HepG2 (cell line): ENCODE measurements at regions not wholly inside any gene's neighbourhood (a gene's known extent, or its start where the extent isn't known, plus 50 kb on each side); places are given as distances from the start of the nearest gene placed in this dataset.
A peak's percentile ranks its signal among the peaks of the same experiment; 100 is the strongest.

ENCODE experiments used
- CCDC6 ChIP-seq: sonication (generic); formaldehyde crosslinking; IDR thresholded peaks from 2 replicates; pipeline ENCODE4 v1.8.1; 2022; ENCODE audit warnings: mild to moderate bottlenecking, missing genetic modification reagents, moderate library complexity
- DMTF1 ChIP-seq: sonication (generic); formaldehyde crosslinking; IDR thresholded peaks from 2 replicates; pipeline ENCODE4 v1.4.0; 2020; ENCODE audit warnings: mild to moderate bottlenecking, missing genetic modification reagents
- GATA4 ChIP-seq: sonication (generic); IDR thresholded peaks from 2 replicates; pipeline ENCODE4 v1.6.1; 2016; ENCODE audit warnings: antibody characterized with exemption, low read depth, borderline replicate concordance
- HMGA1 ChIP-seq: sonication (generic); formaldehyde crosslinking; conservative IDR thresholded peaks from 2 replicates; pipeline ENCODE4 v1.4.0; 2020; ENCODE audit warnings: missing genetic modification reagents
- LCORL ChIP-seq, 2 experiments: fragments of 450-650 bp in 1 of 2; sonication (generic) in 1 of 2; formaldehyde crosslinking in 1 of 2; IDR thresholded peaks; 2 replicates each; pipeline versions ENCODE4 v1.5.0 to v1.6.1; 2017 to 2020; ENCODE audit warnings: antibody characterized with exemption in 1 of 2, missing genetic modification reagents in 1 of 2
- MAF1 ChIP-seq: sonication (generic); formaldehyde crosslinking; IDR thresholded peaks from 2 replicates; pipeline ENCODE4 v1.5.0; 2020; ENCODE audit warnings: missing genetic modification reagents, borderline replicate concordance
- MED8 ChIP-seq: sonication (generic); formaldehyde crosslinking; IDR thresholded peaks from 2 replicates; pipeline ENCODE4 v1.8.1; 2023; ENCODE audit warnings: mild to moderate bottlenecking, missing genetic modification reagents; ENCODE audit not compliant: insufficient replicate concordance
- MEIS1 ChIP-seq: sonication (generic); formaldehyde crosslinking; IDR thresholded peaks from 2 replicates; pipeline ENCODE4 v1.9.0; 2021; ENCODE audit warnings: mild to moderate bottlenecking, missing genetic modification reagents, moderate library complexity, borderline replicate concordance
- NFKBIZ ChIP-seq: IDR thresholded peaks from 2 replicates; pipeline ENCODE4 v1.6.1; 2018; ENCODE audit warnings: missing genetic modification reagents, missing compliant biosample characterization
- NONO ChIP-seq, 2 experiments: fragments of 450-650 bp in 1 of 2; sonication (generic) in 1 of 2; formaldehyde crosslinking in 1 of 2; IDR thresholded peaks in 1 of 2; conservative IDR thresholded peaks in 1 of 2; 2 replicates each; pipeline versions ENCODE4 v1.6.1 to v1.8.0; 2017 to 2022; ENCODE audit warnings: mild to moderate bottlenecking in 1 of 2, missing genetic modification reagents in 1 of 2, moderate library complexity in 1 of 2
- POGK ChIP-seq: sonication (generic); formaldehyde crosslinking; conservative IDR thresholded peaks from 2 replicates; pipeline ENCODE4 v1.8.0; 2022; ENCODE audit warnings: mild to moderate bottlenecking, moderate library complexity, missing genetic modification reagents
- RARA ChIP-seq: IDR thresholded peaks from 2 replicates; pipeline ENCODE4 v1.6.1; 2016; ENCODE audit warnings: missing genetic modification reagents, missing compliant biosample characterization
- RCOR2 ChIP-seq: IDR thresholded peaks from 2 replicates; pipeline ENCODE4 v1.6.1; 2016; ENCODE audit warnings: missing biosample characterization, missing genetic modification reagents
- SNAI1 ChIP-seq: sonication (generic); formaldehyde crosslinking; IDR thresholded peaks from 2 replicates; pipeline ENCODE4 v1.5.0; 2020; ENCODE audit warnings: mild to moderate bottlenecking, missing genetic modification reagents, borderline replicate concordance
- SRY ChIP-seq: sonication (generic); formaldehyde crosslinking; IDR thresholded peaks from 2 replicates; pipeline ENCODE4 v1.8.0; 2022; ENCODE audit warnings: mild to moderate bottlenecking, missing genetic modification reagents
- TEAD3 ChIP-seq: optimal IDR thresholded peaks from 2 replicates; pipeline ENCODE3; 2016; ENCODE audit warnings: borderline replicate concordance
- TGIF2 ChIP-seq: IDR thresholded peaks from 2 replicates; pipeline ENCODE4 v1.6.1; 2016; ENCODE audit warnings: control low read depth, missing compliant biosample characterization
- THAP8 ChIP-seq: sonication (generic); formaldehyde crosslinking; IDR thresholded peaks from 2 replicates; pipeline ENCODE4 v1.5.1; 2020; ENCODE audit warnings: missing genetic modification reagents, mild to moderate bottlenecking, borderline replicate concordance
- ZBTB2 ChIP-seq: sonication (generic); formaldehyde crosslinking; IDR thresholded peaks from 2 replicates; pipeline ENCODE4 v1.8.0; 2022; ENCODE audit warnings: low read depth, missing genetic modification reagents
- ZNF230 ChIP-seq: sonication (generic); formaldehyde crosslinking; IDR thresholded peaks from 2 replicates; pipeline ENCODE4 v1.4.0; 2020; ENCODE audit warnings: mild to moderate bottlenecking, missing genetic modification reagents
- ZNF639 ChIP-seq: conservative IDR thresholded peaks from 2 replicates; pipeline ENCODE4 v1.6.1; 2018; ENCODE audit warnings: missing genetic modification reagents

GRCh38 chr2:100742277-100743254 is 77.4 kb upstream of the NPAS2 start (continued):
- TF ChIP-seq ZNF230 (CRISPR knock-in tag) (no peak), GATA4 (no peak), POGK (CRISPR knock-in tag) (no peak), RCOR2 (no peak; the same call in 1 of the 2 replicates), MEIS1 (CRISPR knock-in tag) (no peak), MED8 (CRISPR knock-in tag) (no peak), TGIF2 (CRISPR knock-in tag) (no peak), NFKBIZ (CRISPR knock-in tag) (no peak), ZBTB2 (CRISPR knock-in tag) (no peak), CCDC6 (CRISPR knock-in tag) (no peak), TEAD3 (peak; percentile 68), LCORL (IDR thresholded peaks at IDR 0.05) (no peak), LCORL (CRISPR knock-in tag; IDR thresholded peaks at IDR 0.05) (peak; percentile 15; the same call in 1 of the 2 replicates), HMGA1 (no peak), MAF1 (CRISPR knock-in tag) (no peak), DMTF1 (CRISPR knock-in tag) (no peak), SRY (CRISPR knock-in tag) (no peak), RARA (peak; percentile 67; the same call in 1 of the 2 replicates), NONO (IDR thresholded peaks at IDR 0.05) (no peak), NONO (CRISPR knock-in tag; conservative IDR thresholded peaks at IDR 0.05) (no peak), ZNF639 (no peak), THAP8 (CRISPR knock-in tag) (no peak), SNAI1 (CRISPR knock-in tag) (no peak)
